Activated CD4-positive, alpha-beta T cell treated with anti-CD3 and anti-CD28 coated beads, Interleukin-2, amount 50 U/mL, for 48 hours (primary cell): ENCODE measurements at regions not wholly inside any gene's neighbourhood (a gene's known extent, or its start where the extent isn't known, plus 50 kb on each side); places are given as distances from the start of the nearest gene placed in this dataset.

Experiments
- DNase-seq, 2 experiments: peaks; one replicate each; pipeline ENCODE4 v3.0.0-alpha.2; 2020

DNA sequence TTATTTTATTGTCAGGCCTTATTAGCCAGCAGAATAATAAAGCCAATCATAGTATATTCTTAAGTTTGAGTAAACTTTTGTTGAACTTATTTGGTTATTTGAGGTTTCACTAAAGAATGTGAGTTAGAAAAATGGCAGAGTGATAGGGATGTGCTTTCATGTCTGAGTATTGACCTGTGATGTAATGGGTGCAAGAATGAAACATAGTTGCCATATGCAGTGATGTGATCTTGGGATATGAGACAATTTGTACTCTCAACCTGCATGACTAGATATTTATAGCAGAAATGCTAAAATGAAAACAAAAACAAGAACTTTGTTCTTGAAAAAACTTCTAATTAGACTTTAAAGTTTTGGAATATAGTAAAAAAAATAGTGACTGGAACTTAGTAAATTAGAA, 97.9 kb downstream of the DISP1 start:
- no peak for DNase-seq

DNA sequence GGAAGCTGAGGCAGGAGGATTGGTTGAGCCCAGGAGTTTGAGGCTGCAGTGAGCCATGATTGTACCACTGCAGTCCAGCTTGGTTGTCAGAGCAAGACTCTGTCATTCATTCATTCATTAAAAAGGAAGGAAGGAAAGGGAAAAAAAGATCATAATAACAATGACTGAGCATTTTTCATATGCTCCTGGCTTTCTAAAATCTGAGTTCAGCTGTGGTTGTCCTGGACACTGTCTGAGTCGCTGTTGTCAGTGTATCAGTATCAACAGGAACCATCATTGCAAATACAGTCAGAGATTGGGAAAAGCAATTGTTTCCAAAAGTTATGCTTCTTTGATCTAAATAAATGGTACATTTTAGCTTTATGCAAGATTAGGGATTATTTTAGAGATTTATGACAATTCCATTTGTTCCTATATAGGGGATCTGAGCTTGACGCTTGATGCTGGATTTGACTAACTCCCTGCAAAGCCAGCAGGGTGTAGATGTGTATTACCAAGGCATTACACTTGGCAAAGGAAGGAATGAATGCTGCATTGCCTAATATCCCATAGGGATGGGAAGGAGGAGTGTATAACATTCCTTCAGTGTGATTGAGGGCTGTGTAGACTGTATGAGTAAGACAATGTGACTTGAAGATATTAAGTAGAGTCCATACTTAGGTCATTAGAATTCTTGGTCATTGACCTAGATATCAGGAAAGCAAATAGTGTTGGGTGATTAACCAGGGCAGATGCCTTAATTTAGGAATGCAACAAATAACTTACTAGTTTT, 100.2 kb downstream of the DISP1 start:
- DNase-seq = no peak

GRCh38 chr1:222916100-222916499, 101.3 kb downstream of the DISP1 start:
- DNase-seq = no peak

- no peak for DNase-seq
These were observed 104.1 kb downstream of the DISP1 start for GRCh38 chr1:222918801-222919477.

DNA sequence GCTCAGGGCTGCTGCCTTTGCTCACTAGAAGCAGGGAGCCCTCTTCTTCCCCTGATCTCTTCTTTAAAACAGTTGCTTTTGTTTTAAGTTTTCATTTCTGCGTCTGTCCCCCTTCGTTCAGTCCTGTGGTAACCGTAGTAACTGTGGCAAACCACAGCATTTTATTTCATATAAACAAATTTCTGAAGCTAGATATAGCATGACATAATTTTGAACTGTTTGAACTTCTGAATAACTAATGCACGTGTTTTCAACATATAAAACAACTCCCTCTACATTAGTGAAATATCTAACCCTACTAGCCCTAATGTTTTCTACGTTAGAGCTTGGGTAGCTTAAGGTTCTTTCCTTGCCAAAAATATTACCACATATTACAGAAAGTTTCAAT, 104.6 kb downstream of the DISP1 start:
- DNase-seq = no peak

DNA sequence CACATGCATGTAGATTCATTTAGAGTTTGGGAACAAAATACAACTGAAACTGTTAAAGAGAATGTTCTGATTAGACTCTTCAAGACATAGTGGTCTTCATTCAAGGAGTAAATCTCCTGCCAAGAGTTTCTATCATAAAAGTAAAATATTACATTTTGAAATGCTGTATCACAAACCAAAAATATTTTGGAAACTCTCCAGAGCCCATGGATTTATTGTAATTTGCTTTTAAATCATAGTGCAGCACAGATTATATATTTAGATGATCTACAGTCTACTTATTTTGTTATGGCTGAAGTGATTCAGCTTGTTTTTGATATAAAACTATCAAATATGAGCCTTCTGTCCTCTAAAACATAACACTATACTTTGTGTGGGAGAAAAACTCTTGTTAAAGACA, 105.3 kb downstream of the DISP1 start:
- no peak for DNase-seq

DNA sequence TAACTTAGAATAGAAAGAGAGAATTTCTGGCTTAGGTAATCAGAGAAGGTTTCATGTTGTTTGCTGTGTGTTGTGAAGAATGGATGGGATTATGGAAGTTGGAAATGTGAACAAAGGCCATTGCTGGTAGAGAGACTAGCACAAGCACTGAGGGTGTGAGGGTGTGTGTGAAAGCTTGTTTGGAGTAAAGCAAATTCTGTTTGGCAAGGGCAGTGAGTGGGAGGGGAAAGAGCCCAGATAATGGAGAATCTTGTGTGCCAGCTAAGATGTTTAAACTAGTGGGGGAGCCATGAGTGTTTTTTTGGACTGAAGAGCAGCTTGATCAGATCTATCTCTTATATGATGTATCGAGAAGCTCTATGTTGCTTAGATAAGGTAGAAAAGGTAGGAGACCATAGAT, 107.1 kb downstream of the DISP1 start:
- no peak for DNase-seq

GRCh38 chr1:222923506-222923905, 108.7 kb downstream of the DISP1 start:
- no peak for DNase-seq

- DNase-seq = no peak
These were observed 109.4 kb downstream of the DISP1 start for GRCh38 chr1:222924136-222924706.

DNA sequence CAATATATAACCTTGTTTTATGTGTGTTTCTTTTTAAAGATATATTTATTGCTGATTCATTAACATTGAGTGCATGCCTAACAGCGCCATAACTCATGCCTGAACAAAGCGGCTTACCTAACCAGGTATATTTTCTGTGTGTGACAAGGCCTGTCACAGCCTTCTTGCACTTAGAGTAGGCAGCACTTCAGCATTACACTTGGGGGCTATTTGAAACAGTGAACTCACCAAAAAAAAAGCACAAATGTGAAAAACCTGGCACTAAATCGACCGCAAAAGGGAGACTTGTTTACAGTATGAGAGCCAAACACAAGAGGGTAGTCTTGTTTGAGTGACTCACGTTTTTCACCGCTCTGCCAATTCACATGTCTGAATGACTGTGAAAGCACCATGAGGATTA, 111.7 kb downstream of the DISP1 start:
- DNase-seq = no peak

DNA sequence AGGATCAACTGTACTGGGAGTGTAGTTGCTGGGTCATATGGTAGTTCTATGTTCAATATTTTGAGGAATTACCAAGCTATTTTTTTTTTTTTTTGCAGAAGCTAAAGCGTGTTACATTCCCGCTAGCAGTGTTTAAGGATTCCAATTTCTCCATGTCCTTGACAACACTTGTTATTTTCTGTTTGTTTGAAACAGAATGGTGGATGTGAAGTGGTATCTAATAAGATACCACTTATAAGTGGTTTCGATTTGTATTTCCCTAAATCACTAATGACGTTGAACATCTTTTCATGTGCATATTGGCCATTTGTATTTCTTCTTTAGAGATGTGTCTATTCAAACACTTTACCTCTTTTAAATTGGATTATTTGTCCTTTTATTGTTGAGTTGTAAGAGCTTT, 112.2 kb downstream of the DISP1 start:
- no peak for DNase-seq

DNA sequence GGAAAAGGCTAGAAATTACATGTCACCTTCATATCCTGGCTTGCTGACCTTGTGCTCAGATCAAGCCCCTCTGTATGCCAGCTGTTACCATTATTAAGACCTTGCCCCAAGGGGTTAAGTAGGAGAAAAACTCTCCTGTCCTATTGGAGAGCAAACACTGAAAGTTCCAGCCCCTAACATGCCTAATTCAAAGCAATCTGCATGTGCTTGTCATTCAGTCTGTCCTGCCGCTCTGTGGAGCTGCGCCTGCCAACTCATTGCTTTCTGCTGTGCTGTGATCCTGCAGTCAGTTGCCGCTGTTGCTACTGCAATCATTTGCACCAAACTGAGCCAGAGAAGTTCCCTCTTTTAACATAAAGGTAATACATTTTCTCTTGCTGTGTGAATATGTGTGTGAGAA, 113.4 kb downstream of the DISP1 start:
- DNase-seq = no peak

- no peak for DNase-seq
These were observed 115.2 kb downstream of the DISP1 start for GRCh38 chr1:222930070-222930469.

- DNase-seq = no peak
These were observed 116.2 kb downstream of the DISP1 start for GRCh38 chr1:222931023-222931422.

GRCh38 chr1:222933273-222933672, 118.4 kb downstream of the DISP1 start:
- no peak for DNase-seq

DNA sequence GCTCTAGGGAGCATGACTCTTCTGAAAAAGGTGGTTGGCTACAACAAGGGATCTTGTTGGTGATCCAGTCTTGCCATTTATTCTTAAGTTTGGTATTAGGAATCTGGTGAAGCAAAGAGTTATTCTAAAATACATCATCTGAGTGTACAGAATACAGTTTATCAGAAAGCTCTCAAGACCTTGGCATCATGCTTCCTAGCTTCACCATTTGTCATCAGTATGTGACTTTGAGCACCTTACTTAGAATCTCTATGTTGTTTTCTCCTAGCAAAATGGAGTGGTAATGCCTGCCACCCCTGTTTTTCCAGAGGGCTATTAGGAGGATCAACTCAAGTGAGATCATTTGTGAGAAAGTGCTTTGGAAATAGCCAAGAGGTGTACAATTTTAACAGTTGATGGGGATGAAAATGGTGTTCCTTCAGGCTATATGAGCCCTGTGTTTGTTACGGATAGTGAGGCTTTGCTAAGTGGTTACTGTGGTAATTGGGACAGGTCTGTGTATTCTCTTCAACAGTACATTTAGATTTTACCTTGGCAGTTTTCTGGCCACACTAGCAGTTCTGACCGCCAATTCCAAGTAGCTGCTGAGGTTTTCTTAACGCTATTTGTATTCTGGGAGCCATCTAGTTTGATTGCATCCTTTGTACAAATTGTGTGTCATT, 120.5 kb downstream of the DISP1 start:
- DNase-seq = no peak

DNA sequence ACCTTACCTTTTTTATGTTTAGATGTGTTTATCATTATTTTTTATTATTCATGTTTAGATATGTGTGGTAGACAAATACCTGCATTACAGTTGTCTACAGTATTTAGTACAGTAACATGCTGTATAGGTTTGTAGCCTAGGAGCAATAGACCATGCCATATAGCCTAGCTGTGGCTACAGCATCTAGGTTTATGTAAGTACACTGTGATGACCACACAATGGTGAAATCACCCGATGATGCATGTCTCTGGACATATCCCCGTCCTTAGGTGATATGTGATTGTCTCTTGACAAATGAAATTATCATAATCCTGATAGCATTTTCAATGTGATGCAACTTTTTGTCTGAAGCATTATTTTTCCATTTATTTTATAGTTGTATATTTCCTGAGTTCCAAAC, 121.2 kb downstream of the DISP1 start:
- DNase-seq = no peak

GRCh38 chr1:222938986-222939385, 124.1 kb downstream of the DISP1 start:
- DNase-seq = no peak

DNA sequence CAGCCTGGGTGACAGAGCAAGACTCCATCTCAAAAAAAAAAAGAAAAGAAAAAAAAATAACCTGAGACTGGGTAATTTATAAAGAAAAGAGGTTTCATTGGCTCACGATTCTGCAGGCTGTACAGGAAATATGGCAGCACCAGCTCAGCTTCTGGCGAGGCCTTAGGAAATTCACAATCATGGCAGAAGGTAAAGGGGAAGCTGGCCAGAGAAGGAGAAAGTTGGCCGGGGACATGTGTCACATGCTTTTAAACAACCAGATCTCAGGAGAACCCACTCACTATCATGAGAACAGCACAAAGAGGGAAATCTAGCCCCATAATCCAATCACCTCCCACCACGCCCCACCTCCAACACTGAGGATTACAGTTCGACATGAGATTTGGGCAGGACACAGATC, 125.3 kb downstream of the DISP1 start:
- no peak for DNase-seq

DNA sequence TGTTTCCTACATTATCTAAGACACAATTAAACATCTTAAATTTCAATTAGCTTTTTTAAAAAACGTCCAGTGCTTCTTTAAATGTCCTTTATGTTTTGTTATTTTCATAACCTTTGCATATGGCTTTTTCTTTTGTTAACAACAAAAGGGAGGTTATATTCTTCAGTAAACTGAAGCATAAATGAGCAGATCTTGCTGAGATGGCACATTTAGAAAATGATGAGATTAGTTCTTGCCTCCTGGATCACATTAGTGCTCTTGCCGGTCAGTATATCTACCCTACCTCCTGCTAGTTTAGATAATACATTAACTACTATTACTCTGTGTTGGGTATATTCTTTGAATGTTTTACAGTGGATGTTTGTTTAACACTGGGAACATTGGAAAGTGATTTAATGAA, 126.1 kb downstream of the DISP1 start:
- DNase-seq = no peak

- DNase-seq = no peak
These were observed 126.6 kb downstream of the DISP1 start for GRCh38 chr1:222941425-222941824.

GRCh38 chr1:222946436-222946835, 131.6 kb downstream of the DISP1 start:
- no peak for DNase-seq

DNA sequence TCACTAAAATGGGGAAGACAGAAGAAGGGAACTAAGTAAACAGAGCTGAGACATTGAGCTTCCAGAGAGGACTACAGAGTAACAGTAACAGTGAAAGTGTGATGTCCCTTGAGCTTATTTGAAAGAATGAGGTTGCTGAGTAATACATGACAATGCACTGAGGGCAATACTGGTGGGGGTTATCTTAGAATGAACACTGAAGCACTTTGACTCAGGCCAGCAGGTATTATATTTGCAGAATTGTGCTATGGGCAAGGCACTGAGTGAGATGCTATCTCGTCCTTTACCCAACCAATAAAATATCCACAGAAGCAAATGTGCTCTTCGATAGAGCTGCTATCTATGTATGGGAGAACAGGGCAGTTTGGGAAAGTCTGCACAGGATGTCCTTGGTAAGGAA, 133.2 kb downstream of the DISP1 start:
- no peak for DNase-seq

- DNase-seq = no peak
These were observed 136.1 kb downstream of the DISP1 start for GRCh38 chr1:222950892-222951291.
